SHP77 treated with DMSO at 0.1 percent for 48 hours (cell line): ENCODE measurements at regions not wholly inside any gene's neighbourhood (a gene's known extent, or its start where the extent isn't known, plus 50 kb on each side); places are given as distances from the start of the nearest gene placed in this dataset.
"Not testable (repeated sequence)": the region's sequence is repeated elsewhere in the genome, so short reads cannot be mapped to it uniquely, and the experiment has no call there.

Experiments used
- DNase-seq: peaks from one replicate; lab custom pipeline; 2025; lab: John Stamatoyannopoulos, UW

- DNase-seq, result no peak
These were observed 168.6 kb upstream of the ATP5MC3 start for GRCh38 chr2:175350105-175350504.

- DNase-seq, result no peak
These were observed 160.6 kb upstream of the ATP5MC3 start for GRCh38 chr2:175342085-175342484.

- DNase-seq, result no peak
These were observed 148.7 kb upstream of the ATP5MC3 start for GRCh38 chr2:175330195-175330594.

GRCh38 chr2:175326801-175327200 is 145.3 kb upstream of the ATP5MC3 start:
- no peak for DNase-seq

- DNase-seq, result not testable (repeated sequence)
These were observed 144.7 kb upstream of the ATP5MC3 start for GRCh38 chr2:175326164-175326563.

GRCh38 chr2:175323162-175323561 is 141.7 kb upstream of the ATP5MC3 start:
- DNase-seq, result no peak

- DNase-seq, result no peak
These were observed 137.0 kb upstream of the ATP5MC3 start for GRCh38 chr2:175318542-175318941.

- no peak for DNase-seq
These were observed 136.2 kb upstream of the ATP5MC3 start for GRCh38 chr2:175317751-175318150.

- no peak for DNase-seq
These were observed 130.6 kb upstream of the ATP5MC3 start for GRCh38 chr2:175312137-175312536.

GRCh38 chr2:175310813-175311504 is 129.4 kb upstream of the ATP5MC3 start:
- no peak for DNase-seq

- no peak for DNase-seq
These were observed 128.3 kb upstream of the ATP5MC3 start for GRCh38 chr2:175309799-175310198.

- no peak for DNase-seq
These were observed 126.5 kb upstream of the ATP5MC3 start for GRCh38 chr2:175308005-175308404.

- DNase-seq, result no peak
These were observed 123.0 kb upstream of the ATP5MC3 start for GRCh38 chr2:175304541-175304940.

GRCh38 chr2:175293776-175294175 is 112.3 kb upstream of the ATP5MC3 start:
- DNase-seq, result no peak

- DNase-seq, result no peak
These were observed 111.7 kb upstream of the ATP5MC3 start for GRCh38 chr2:175293195-175293594.

- DNase-seq, result no peak
These were observed 101.4 kb upstream of the ATP5MC3 start for GRCh38 chr2:175282886-175283285.

- no peak for DNase-seq
These were observed 100.8 kb upstream of the ATP5MC3 start for GRCh38 chr2:175282300-175282699.

- no peak for DNase-seq
These were observed 96.3 kb upstream of the ATP5MC3 start for GRCh38 chr2:175277772-175278171.

- DNase-seq, result no peak
These were observed 94.0 kb upstream of the ATP5MC3 start for GRCh38 chr2:175275539-175275938.

- DNase-seq, result no peak
These were observed 77.7 kb upstream of the ATP5MC3 start for GRCh38 chr2:175259164-175259563.

- no peak for DNase-seq
These were observed 75.5 kb upstream of the ATP5MC3 start for GRCh38 chr2:175256806-175257585.

- not testable (repeated sequence) for DNase-seq
These were observed 74.9 kb upstream of the ATP5MC3 start for GRCh38 chr2:175256391-175256790.

- DNase-seq, result no peak
These were observed 72.4 kb upstream of the ATP5MC3 start for GRCh38 chr2:175253871-175254270.
